ENCODE measurements at regions not wholly inside any gene's neighbourhood (a gene's known extent, or its start where the extent isn't known, plus 50 kb on each side); places are given as distances from the start of the nearest gene placed in this dataset.

DNA sequence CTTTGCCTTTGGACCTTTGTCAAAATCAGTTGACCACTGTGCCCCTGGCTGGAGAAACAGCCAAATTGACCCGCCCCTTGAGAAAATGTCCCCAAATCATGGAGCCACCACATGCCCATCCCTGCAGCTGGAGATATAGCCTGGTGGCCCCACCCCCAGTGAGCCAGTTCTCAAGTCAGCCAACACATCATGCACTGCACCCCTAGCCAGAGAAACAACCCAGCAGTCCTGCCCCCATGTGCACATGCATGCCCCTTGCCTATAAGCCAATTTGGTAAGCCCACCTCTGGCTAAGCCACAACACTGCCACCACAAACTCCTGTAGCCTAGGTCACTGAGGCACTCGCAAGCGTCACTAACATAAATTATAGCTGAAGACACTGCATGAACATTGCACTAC lies 174.2 kb upstream of the ECI2 start:
- no peak for FAIRE-seq

DNA sequence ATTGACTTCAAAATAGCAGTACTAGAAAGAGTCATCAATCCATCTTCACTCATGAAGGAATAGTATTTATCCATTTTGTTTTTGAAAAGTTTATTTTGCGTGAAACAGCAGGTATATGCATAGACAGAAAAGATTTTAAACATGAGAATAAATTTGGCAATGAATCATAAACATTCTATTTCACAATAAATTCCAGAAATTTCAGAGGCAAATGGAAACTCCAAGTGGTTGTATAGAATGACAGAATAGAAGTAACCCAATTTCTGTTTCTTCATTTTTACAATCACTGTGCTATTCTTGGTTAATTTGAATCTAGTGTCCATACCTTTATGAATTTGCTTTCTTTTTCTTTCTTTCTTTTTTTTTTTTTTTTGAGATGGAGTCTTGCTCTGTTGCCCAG lies 173.0 kb upstream of the ECI2 start:
- Histone ChIP-seq H3K27me3 (ENCODE audit: control insufficient read depth, insufficient read depth, low read length) (no peaks in the 10 kb centered on the region), H3K36me3 (ENCODE audit: control insufficient read depth, insufficient read depth, low read length) (no peaks in the 10 kb centered on the region), H3K4me3 (ENCODE audit: low read depth, low read length) (no peak overlapping the region)
- DNase-seq (ENCODE audit: low read depth): no peak
- FAIRE-seq: no peak
- TF ChIP-seq, protein P1, sequence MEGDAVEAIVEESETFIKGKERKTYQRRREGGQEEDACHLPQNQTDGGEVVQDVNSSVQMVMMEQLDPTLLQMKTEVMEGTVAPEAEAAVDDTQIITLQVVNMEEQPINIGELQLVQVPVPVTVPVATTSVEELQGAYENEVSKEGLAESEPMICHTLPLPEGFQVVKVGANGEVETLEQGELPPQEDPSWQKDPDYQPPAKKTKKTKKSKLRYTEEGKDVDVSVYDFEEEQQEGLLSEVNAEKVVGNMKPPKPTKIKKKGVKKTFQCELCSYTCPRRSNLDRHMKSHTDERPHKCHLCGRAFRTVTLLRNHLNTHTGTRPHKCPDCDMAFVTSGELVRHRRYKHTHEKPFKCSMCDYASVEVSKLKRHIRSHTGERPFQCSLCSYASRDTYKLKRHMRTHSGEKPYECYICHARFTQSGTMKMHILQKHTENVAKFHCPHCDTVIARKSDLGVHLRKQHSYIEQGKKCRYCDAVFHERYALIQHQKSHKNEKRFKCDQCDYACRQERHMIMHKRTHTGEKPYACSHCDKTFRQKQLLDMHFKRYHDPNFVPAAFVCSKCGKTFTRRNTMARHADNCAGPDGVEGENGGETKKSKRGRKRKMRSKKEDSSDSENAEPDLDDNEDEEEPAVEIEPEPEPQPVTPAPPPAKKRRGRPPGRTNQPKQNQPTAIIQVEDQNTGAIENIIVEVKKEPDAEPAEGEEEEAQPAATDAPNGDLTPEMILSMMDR (IDR thresholded peaks at IDR 0.05; ENCODE audit: insufficient read depth, low read length, severe bottlenecking): no peak

More for the DNA sequence above, 174.2 kb upstream of the ECI2 start:
- H3K27me3 ChIP-seq (ENCODE audit: control insufficient read depth, insufficient read depth, low read length): no peaks in the 10 kb centered on the region
- no peaks in the 10 kb centered on the region for H3K36me3 ChIP-seq (ENCODE audit: control insufficient read depth, insufficient read depth, low read length)
- TF ChIP-seq, protein P1 (IDR thresholded peaks at IDR 0.05; ENCODE audit: insufficient read depth, low read length, severe bottlenecking): no peak
- no peak overlapping the region for H3K4me3 ChIP-seq (ENCODE audit: low read depth, low read length)
- no peak for DNase-seq (ENCODE audit: low read depth)

DNA sequence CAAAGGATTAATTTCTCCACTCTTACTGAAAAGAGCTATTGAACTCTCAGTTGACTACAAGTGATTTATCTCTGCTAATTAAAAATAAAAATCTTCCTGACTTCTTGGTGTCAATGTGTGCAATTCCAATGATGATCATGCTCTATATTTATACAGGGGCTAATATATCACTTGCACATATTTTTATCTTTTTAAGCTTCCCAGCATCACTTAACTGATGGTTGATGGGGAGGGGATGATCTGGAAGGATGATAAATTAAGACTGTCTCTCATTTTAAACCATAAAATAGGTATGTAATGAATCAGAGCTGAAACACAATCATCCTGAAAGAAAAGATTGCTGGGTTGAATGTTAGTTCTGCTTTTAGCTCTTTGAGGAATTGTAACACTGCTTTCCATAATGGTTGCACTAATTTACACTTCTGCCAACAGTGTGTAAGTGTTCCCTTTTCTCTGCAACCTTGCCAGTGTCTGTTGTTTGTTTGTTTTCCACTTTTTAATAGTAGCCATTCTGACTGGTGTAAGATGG lies 169.6 kb upstream of the ECI2 start:
- TF ChIP-seq, protein P1 (IDR thresholded peaks at IDR 0.05; ENCODE audit: insufficient read depth, low read length, severe bottlenecking): no peak
- no peak for DNase-seq (ENCODE audit: low read depth)
- no peaks in the 10 kb centered on the region for H3K27me3 ChIP-seq (ENCODE audit: control insufficient read depth, insufficient read depth, low read length)
- no peaks in the 10 kb centered on the region for H3K36me3 ChIP-seq (ENCODE audit: control insufficient read depth, insufficient read depth, low read length)
- no peak overlapping the region for H3K4me3 ChIP-seq (ENCODE audit: low read depth, low read length)
- no peak for FAIRE-seq

GRCh38 chr6:4303638-4304037 lies 168.3 kb upstream of the ECI2 start:
- H3K27me3 ChIP-seq (ENCODE audit: control insufficient read depth, insufficient read depth, low read length): no peaks in the 10 kb centered on the region
- no peaks in the 10 kb centered on the region for H3K36me3 ChIP-seq (ENCODE audit: control insufficient read depth, insufficient read depth, low read length)
- TF ChIP-seq, protein P1 (IDR thresholded peaks at IDR 0.05; ENCODE audit: insufficient read depth, low read length, severe bottlenecking): no peak
- no peak overlapping the region for H3K4me3 ChIP-seq (ENCODE audit: low read depth, low read length)
- no peak for DNase-seq (ENCODE audit: low read depth)
- FAIRE-seq: no peak

GRCh38 chr6:4302524-4302923 lies 167.1 kb upstream of the ECI2 start:
- TF ChIP-seq, protein P1 (IDR thresholded peaks at IDR 0.05; ENCODE audit: insufficient read depth, low read length, severe bottlenecking): no peak
- Histone ChIP-seq H3K27me3 (ENCODE audit: control insufficient read depth, insufficient read depth, low read length) (no peaks in the 10 kb centered on the region), H3K4me3 (ENCODE audit: low read depth, low read length) (no peak overlapping the region), H3K36me3 (ENCODE audit: control insufficient read depth, insufficient read depth, low read length) (no peaks in the 10 kb centered on the region)
- DNase-seq (ENCODE audit: low read depth) (no peak), FAIRE-seq (no peak)

DNA sequence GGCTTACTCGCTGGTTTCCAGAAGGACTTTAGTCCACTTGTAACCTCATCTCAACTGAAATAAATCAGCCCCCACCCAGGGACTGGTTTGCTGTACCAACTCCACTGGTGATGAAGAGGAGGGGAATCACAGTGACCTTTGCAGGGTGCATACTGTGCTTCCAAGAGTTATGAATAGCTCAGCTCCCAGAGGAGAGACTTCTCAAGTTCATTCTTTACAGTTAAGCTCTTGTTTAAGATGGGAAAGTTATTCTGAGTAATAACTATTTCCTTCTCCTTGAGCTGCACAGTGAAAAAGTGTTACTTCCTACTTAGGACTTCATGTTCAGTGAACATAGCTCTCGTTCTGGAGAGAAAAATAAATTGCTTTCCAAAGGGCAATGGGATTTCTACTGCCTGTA lies 166.5 kb upstream of the ECI2 start:
- FAIRE-seq: no peak
- no peaks in the 10 kb centered on the region for H3K27me3 ChIP-seq (ENCODE audit: control insufficient read depth, insufficient read depth, low read length)

More for the DNA sequence above, 166.5 kb upstream of the ECI2 start:
- Histone ChIP-seq H3K36me3 (ENCODE audit: control insufficient read depth, insufficient read depth, low read length) (no peaks in the 10 kb centered on the region), H3K4me3 (ENCODE audit: low read depth, low read length) (no peak overlapping the region)
- TF ChIP-seq, protein P1 (IDR thresholded peaks at IDR 0.05; ENCODE audit: insufficient read depth, low read length, severe bottlenecking): no peak
- DNase-seq (ENCODE audit: low read depth): no peak

Measured in bronchial epithelial cell (primary cell).